Cardiac muscle cell (in vitro differentiated cells and primary cell): ENCODE measurements at regions not wholly inside any gene's neighbourhood (a gene's known extent, or its start where the extent isn't known, plus 50 kb on each side); places are given as distances from the start of the nearest gene placed in this dataset.

Experiments
- DNase-seq, 2 donors: peaks; one replicate each; pipeline versions ENCODE4 v3.0.0 to v3.0.0-alpha.2; 2010 to 2017; ENCODE audit warnings: low read depth in 1 of 2, low spot score in 1 of 2
- H3K27ac ChIP-seq: fragments of 200-600 bp; sonication (generic); 2 replicates; pipeline ENCODE4 v1.5.1; 2016
- H3K27me3 ChIP-seq: fragments of 200-600 bp; sonication (generic); 2 replicates; pipeline ENCODE4 v1.6.0; 2016; ENCODE audit warnings: control low read depth
- H3K36me3 ChIP-seq: fragments of 200-600 bp; sonication (generic); 2 replicates; pipeline ENCODE4 v1.5.1; 2016; ENCODE audit warnings: control low read depth
- H3K4me1 ChIP-seq: fragments of 200-600 bp; sonication (generic); 2 replicates; pipeline ENCODE4 v1.8.1; 2017; ENCODE audit warnings: low read depth, mild to moderate bottlenecking, mixed run types
- H3K4me3 ChIP-seq: fragments of 200-600 bp; sonication (generic); 2 replicates; pipeline ENCODE4 v1.5.1; 2016; ENCODE audit warnings: mild to moderate bottlenecking
- H3K9me3 ChIP-seq: fragments of 200-600 bp; sonication (generic); 2 replicates; pipeline ENCODE4 v1.5.1; 2017; ENCODE audit warnings: low read depth, mild to moderate bottlenecking, control low read depth
- CTCF ChIP-seq: IDR thresholded peaks from 2 replicates; pipeline ENCODE4 v1.5.1; 2012; ENCODE audit warnings: low read depth, mild to moderate bottlenecking, low read length

- no peaks in the 10 kb centered on the region for H3K4me1 ChIP-seq
- TF ChIP-seq CTCF: no peak
- no peak overlapping the region for H3K27ac ChIP-seq
- H3K36me3 ChIP-seq: no peaks in the 10 kb centered on the region
- no peaks in the 10 kb centered on the region for H3K9me3 ChIP-seq
- no peak overlapping the region for H3K4me3 ChIP-seq
- H3K27me3 ChIP-seq: no peaks in the 10 kb centered on the region
- DNase-seq: no peak
Measured at GRCh38 chr10:81570349-81570748, 304.6 kb upstream of the NRG3 start.

GRCh38 chr10:81570878-81571794, 303.9 kb upstream of the NRG3 start:
- H3K27ac ChIP-seq: no peak overlapping the region
- H3K36me3 ChIP-seq: no peaks in the 10 kb centered on the region
- no peaks in the 10 kb centered on the region for H3K9me3 ChIP-seq
- no peak for DNase-seq
- no peak for TF ChIP-seq CTCF
- no peaks in the 10 kb centered on the region for H3K27me3 ChIP-seq
- H3K4me3 ChIP-seq: no peak overlapping the region
- H3K4me1 ChIP-seq: no peaks in the 10 kb centered on the region

GRCh38 chr10:81575036-81575435, 300.0 kb upstream of the NRG3 start:
- DNase-seq: peak in 1 of 2 donors; percentile 9
- no peaks in the 10 kb centered on the region for H3K27me3 ChIP-seq
- TF ChIP-seq CTCF: no peak
- H3K4me1 ChIP-seq: no peaks in the 10 kb centered on the region
- no peaks in the 10 kb centered on the region for H3K9me3 ChIP-seq
- H3K4me3 ChIP-seq: no peak overlapping the region
- H3K36me3 ChIP-seq: no peaks in the 10 kb centered on the region
- H3K27ac ChIP-seq: no peak overlapping the region

GRCh38 chr10:81576336-81576735, 298.7 kb upstream of the NRG3 start:
- Histone ChIP-seq H3K4me3 (no peak overlapping the region), H3K27ac (no peak overlapping the region), H3K9me3 (no peaks in the 10 kb centered on the region), H3K4me1 (no peaks in the 10 kb centered on the region), H3K27me3 (no peaks in the 10 kb centered on the region), H3K36me3 (no peaks in the 10 kb centered on the region)
- DNase-seq: no peak
- TF ChIP-seq CTCF: no peak

GRCh38 chr10:81594991-81595390, 280.0 kb upstream of the NRG3 start:
- no peak for TF ChIP-seq CTCF
- Histone ChIP-seq H3K27ac (no peak overlapping the region), H3K9me3 (no peaks in the 10 kb centered on the region), H3K4me1 (no peaks in the 10 kb centered on the region), H3K27me3 (no peaks in the 10 kb centered on the region), H3K36me3 (no peaks in the 10 kb centered on the region), H3K4me3 (no peak overlapping the region)
- no peak for DNase-seq
